HEK293T (cell line): ENCODE measurements at regions not wholly inside any gene's neighbourhood (a gene's known extent, or its start where the extent isn't known, plus 50 kb on each side); places are given as distances from the start of the nearest gene placed in this dataset.

Experiments used
- ARNT ChIP-seq: fragments of 450-650 bp; IDR thresholded peaks from 2 replicates; pipeline ENCODE4 v1.6.1; 2017; ENCODE audit warnings: mild to moderate bottlenecking
- BHLHE40 ChIP-seq: fragments of 450-650 bp; IDR thresholded peaks from 2 replicates; pipeline ENCODE4 v1.6.1; 2016; ENCODE audit warnings: mild to moderate bottlenecking, moderate library complexity, borderline replicate concordance
- FOXA1 ChIP-seq: fragments of 450-650 bp; IDR thresholded peaks from 2 replicates; pipeline ENCODE4 v1.6.1; 2016; ENCODE audit warnings: mild to moderate bottlenecking
- FOXM1 ChIP-seq: fragments of 450-650 bp; IDR thresholded peaks from 2 replicates; pipeline ENCODE4 v1.6.1; 2017; ENCODE audit warnings: mild to moderate bottlenecking, borderline replicate concordance
- SP1 ChIP-seq: fragments of 450-650 bp; IDR thresholded peaks from 2 replicates; pipeline ENCODE4 v1.6.1; 2017
- TARDBP ChIP-seq: fragments of 450-650 bp; IDR thresholded peaks from 2 replicates; pipeline ENCODE4 v1.6.1; 2016
- TF ChIP-seq, protein P1 (sequence below): fragments of 450-650 bp; IDR thresholded peaks from 2 replicates; pipeline ENCODE4 v1.6.1; 2016

DNA sequence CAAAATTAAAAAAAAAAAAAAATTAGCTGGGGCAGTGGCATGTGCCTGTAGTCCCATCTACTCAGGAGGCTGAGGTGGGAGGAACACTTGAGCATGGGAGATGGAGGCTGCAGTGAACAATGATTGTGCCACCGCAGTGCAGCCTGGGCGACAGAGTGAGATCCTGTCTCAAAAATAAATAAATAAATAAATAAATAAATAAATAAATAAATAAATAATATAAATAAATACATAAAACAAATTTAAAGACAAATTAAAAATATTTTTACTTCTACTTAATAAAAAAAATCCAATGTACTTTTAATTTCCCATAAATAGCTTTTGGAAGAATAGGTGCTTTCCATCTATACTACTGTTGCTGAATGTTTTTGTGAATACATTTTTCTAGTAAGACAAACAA is 598.4 kb upstream of the EDIL3 start:
- TF ChIP-seq TARDBP: no peak
- TF ChIP-seq SP1: no peak
- TF ChIP-seq FOXA1: no peak
- no peak for TF ChIP-seq ARNT
- TF ChIP-seq, protein P1, sequence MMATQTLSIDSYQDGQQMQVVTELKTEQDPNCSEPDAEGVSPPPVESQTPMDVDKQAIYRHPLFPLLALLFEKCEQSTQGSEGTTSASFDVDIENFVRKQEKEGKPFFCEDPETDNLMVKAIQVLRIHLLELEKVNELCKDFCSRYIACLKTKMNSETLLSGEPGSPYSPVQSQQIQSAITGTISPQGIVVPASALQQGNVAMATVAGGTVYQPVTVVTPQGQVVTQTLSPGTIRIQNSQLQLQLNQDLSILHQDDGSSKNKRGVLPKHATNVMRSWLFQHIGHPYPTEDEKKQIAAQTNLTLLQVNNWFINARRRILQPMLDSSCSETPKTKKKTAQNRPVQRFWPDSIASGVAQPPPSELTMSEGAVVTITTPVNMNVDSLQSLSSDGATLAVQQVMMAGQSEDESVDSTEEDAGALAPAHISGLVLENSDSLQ: no peak
- no peak for TF ChIP-seq FOXM1
- no peak for TF ChIP-seq BHLHE40
